ENCODE measurements at regions not wholly inside any gene's neighbourhood (a gene's known extent, or its start where the extent isn't known, plus 50 kb on each side); places are given as distances from the start of the nearest gene placed in this dataset.

- no peaks in the 10 kb centered on the region for H3K4me1 ChIP-seq
- ChIA-PET CTCF (no interaction called here), POLR2A (no interaction called here)
- no peaks in the 10 kb centered on the region for H3K36me3 ChIP-seq (ENCODE audit: control insufficient read depth, insufficient read depth, low read length)
- H3K9me3 ChIP-seq: no peaks in the 10 kb centered on the region
- Mint-ChIP-seq H3K36me3 (ENCODE audit: insufficient read depth, unreplicated experiment) (no peaks in the 10 kb centered on the region), H3K27ac (ENCODE audit: unreplicated experiment) (no peak overlapping the region), H3K9me3 (ENCODE audit: unreplicated experiment) (no peaks in the 10 kb centered on the region), H3K4me3 (ENCODE audit: unreplicated experiment) (no peak overlapping the region), H3K27me3 (ENCODE audit: insufficient read depth, unreplicated experiment) (no peaks in the 10 kb centered on the region), H3K4me1 (ENCODE audit: low read depth, unreplicated experiment) (peaks cover 5% of the 10 kb centered on the region)
- BruUV-seq (replicated peaks): no TSS peak
- no peak for DNase-seq
- H3K4me3 ChIP-seq (ENCODE audit: low read depth, low read length): no peak overlapping the region
- no peaks in the 10 kb centered on the region for H3K27me3 ChIP-seq (replicated peaks; ENCODE audit: control insufficient read depth, insufficient read depth, low read length)
- no peak for TF ChIP-seq CTCF (IDR thresholded peaks at IDR 0.05; ENCODE audit: insufficient read depth in 1 of 2, low read depth in 1 of 2, low read length in 1 of 2, severe bottlenecking in 1 of 2, unreplicated experiment in 1 of 2)
- intact Hi-C loops (cut with micrococcal nuclease; ENCODE audit: unreplicated experiment): no loop called here
Observed at GRCh38 chr9:1261266-1261665, 211.1 kb downstream of the DMRT2 start.

DNA sequence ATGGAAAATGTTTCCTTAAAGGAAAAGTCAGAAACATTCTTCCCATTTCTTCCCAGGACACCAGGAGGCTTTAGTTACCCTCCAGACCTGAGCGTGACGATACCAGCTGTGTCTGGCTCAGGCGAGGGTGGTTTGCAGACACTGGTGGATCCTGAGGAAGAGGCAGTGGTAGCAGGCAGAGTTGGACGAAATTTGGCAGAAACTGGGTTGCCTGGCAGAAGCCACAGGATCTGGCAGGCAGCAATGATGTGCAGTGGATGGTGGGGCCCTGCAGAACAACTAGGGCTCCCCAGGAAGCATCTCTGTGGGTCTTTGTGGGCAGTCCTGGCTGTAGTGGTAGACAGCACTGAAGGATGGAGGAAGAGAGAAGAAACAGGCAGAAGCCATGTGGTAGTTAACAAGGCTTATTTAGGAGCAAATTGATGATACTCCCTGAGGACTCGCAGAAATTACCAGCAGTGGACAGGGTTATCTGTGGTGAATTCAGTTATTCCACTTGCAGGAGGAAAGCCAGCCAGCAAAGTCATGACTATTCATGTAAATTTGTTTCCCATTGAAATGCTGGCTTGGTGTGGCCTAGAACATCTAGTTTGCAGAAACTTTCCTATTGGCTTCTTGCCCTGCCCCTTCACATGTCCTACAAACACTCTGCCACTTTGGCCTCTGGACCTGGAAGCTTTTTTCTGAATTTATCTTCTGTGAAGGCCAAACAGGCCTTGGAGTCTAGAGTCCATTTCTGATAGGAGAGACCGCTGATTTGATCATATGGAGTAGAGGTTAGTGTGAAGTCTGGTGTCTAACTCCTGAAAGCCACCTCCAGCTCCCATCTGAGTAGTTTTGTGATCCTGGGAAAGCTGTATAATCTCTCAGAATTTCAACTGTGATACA, 212.0 kb downstream of the DMRT2 start:
- H3K9me3 Mint-ChIP-seq (ENCODE audit: unreplicated experiment): no peaks in the 10 kb centered on the region
- Histone ChIP-seq H3K9me3 (no peaks in the 10 kb centered on the region), H3K4me3 (ENCODE audit: low read depth, low read length) (no peak overlapping the region), H3K27me3 (replicated peaks; ENCODE audit: control insufficient read depth, insufficient read depth, low read length) (no peaks in the 10 kb centered on the region), H3K36me3 (ENCODE audit: control insufficient read depth, insufficient read depth, low read length) (no peaks in the 10 kb centered on the region), H3K4me1 (no peaks in the 10 kb centered on the region)
- H3K36me3 Mint-ChIP-seq (ENCODE audit: insufficient read depth, unreplicated experiment): no peaks in the 10 kb centered on the region
- ChIA-PET CTCF (no interaction called here), POLR2A (no interaction called here)
- peaks cover 5% of the 10 kb centered on the region for H3K4me1 Mint-ChIP-seq (ENCODE audit: low read depth, unreplicated experiment)
- DNase-seq: no peak
- no TSS peak for BruUV-seq (replicated peaks)
- no peak for TF ChIP-seq CTCF (IDR thresholded peaks at IDR 0.05; ENCODE audit: insufficient read depth in 1 of 2, low read depth in 1 of 2, low read length in 1 of 2, severe bottlenecking in 1 of 2, unreplicated experiment in 1 of 2)
- intact Hi-C loops (cut with micrococcal nuclease; ENCODE audit: unreplicated experiment): no loop called here
- H3K27me3 Mint-ChIP-seq (ENCODE audit: insufficient read depth, unreplicated experiment): no peaks in the 10 kb centered on the region
- H3K4me3 Mint-ChIP-seq (ENCODE audit: unreplicated experiment): no peak overlapping the region
- H3K27ac Mint-ChIP-seq (ENCODE audit: unreplicated experiment): no peak overlapping the region

DNA sequence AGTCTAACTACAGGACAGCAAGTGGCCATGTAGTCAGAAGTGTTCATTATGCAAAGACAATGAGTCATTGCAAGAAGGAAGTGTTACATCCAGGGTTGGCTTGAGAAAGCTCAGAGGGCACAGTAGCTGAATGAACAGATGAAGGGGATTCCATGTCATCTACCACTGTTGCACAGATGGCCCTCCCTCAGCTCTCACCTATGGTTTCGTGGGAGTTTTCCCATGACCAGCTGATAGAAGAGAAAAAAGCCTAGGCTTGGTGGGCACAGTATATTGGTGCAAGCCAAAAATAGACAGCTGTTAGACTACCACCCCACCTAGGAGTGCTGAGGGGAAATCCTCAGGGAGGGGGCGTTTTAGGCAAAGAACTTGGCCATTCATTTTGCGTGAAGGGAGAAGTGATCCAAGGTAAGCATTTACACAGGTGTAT, 217.0 kb downstream of the DMRT2 start:
- intact Hi-C loops (cut with micrococcal nuclease; ENCODE audit: unreplicated experiment): no loop called here
- Histone ChIP-seq H3K27me3 (replicated peaks; ENCODE audit: control insufficient read depth, insufficient read depth, low read length) (no peaks in the 10 kb centered on the region), H3K9me3 (no peaks in the 10 kb centered on the region), H3K36me3 (ENCODE audit: control insufficient read depth, insufficient read depth, low read length) (no peaks in the 10 kb centered on the region), H3K4me3 (ENCODE audit: low read depth, low read length) (no peak overlapping the region), H3K4me1 (peaks cover 10% of the 10 kb centered on the region; the same call in 1 of the 2 replicates)
- no peak overlapping the region for H3K4me3 Mint-ChIP-seq (ENCODE audit: unreplicated experiment)
- BruUV-seq (replicated peaks): no TSS peak
- H3K9me3 Mint-ChIP-seq (ENCODE audit: unreplicated experiment): no peaks in the 10 kb centered on the region
- H3K4me1 Mint-ChIP-seq (ENCODE audit: low read depth, unreplicated experiment): peaks cover 22% of the 10 kb centered on the region
- no peak overlapping the region for H3K27ac Mint-ChIP-seq (ENCODE audit: unreplicated experiment)
- no peaks in the 10 kb centered on the region for H3K36me3 Mint-ChIP-seq (ENCODE audit: insufficient read depth, unreplicated experiment)
- CTCF ChIA-PET: no interaction called here
- POLR2A ChIA-PET: no interaction called here
- no peak for DNase-seq
- TF ChIP-seq CTCF (IDR thresholded peaks at IDR 0.05; ENCODE audit: insufficient read depth in 1 of 2, low read depth in 1 of 2, low read length in 1 of 2, severe bottlenecking in 1 of 2, unreplicated experiment in 1 of 2): no peak
- no peaks in the 10 kb centered on the region for H3K27me3 Mint-ChIP-seq (ENCODE audit: insufficient read depth, unreplicated experiment)

Measured in Caco-2 (cell line).